ENCODE measurements at regions not wholly inside any gene's neighbourhood (a gene's known extent, or its start where the extent isn't known, plus 50 kb on each side); places are given as distances from the start of the nearest gene placed in this dataset.
"Not testable (repeated sequence)": the region's sequence is repeated elsewhere in the genome, so short reads cannot be mapped to it uniquely, and the experiment has no call there.

DNA sequence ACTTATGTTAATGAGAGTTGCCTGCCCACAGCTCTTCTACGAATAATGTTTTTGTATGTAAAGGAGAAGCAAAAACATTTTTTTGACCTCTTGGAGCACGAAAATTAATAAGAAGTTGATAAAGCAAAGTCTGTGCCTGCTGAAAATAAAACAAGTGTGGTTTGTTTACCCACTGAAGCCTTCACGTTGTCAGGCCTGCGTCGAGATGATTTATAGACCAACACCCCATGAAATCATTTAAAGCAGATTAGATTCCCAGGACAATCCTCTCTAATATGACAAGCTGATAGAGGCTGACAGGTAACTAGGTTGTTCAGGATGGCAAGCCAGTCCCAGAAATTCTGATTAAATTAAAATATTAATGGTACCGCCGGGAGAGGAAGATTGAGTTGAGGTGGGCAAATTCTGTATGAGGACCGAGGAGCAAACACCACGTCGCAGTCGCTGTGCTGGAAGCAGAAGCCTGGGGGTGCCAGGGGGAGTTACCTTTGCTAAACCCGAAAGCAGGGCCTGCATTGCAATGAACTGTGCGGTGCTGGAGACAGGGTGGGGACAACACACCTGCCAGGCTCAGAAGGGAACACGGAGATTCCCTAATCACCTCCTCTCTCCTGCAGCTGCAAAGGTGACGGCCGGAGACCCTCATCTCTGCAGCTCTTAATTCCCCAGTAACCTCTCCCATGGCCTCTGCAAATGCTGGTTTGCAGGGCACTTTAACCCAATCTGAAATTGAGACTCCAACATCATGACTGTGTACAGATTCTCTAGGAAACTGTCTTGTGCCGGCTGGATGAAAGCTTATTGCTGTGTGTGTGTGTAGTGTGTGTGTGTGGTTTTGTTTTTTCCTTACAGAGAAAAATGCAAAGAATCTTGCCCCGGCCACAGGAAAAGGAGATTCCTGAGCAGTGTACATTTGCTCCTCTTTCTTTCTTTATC lies 2805.9 kb downstream of the RPIA start:
- DNase-seq (ENCODE audit: low read depth in 1 of 2, low spot score in 1 of 2): not testable (repeated sequence)

DNA sequence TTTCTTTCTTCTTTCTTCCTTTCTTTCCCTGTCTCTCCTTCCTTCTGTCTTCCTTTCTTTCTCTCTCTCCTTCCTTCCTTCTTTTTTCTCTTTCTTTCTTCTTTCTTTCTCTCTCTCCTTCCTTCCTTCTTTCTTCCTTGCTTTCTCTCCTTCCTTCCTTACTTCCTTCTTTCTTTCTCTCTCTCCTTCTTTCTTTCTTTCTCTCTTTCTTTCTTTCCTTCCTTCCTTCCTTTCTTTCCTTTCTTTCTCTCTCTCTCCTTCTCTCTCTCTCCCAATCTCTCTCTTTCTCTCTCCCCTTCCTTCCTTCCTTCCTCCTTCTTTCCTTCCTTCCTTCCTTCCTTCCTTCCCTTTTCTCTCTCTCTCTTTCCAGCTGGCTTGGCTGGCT lies 2806.6 kb downstream of the RPIA start:
- DNase-seq (ENCODE audit: low read depth in 1 of 2, low spot score in 1 of 2): not testable (repeated sequence)

DNA sequence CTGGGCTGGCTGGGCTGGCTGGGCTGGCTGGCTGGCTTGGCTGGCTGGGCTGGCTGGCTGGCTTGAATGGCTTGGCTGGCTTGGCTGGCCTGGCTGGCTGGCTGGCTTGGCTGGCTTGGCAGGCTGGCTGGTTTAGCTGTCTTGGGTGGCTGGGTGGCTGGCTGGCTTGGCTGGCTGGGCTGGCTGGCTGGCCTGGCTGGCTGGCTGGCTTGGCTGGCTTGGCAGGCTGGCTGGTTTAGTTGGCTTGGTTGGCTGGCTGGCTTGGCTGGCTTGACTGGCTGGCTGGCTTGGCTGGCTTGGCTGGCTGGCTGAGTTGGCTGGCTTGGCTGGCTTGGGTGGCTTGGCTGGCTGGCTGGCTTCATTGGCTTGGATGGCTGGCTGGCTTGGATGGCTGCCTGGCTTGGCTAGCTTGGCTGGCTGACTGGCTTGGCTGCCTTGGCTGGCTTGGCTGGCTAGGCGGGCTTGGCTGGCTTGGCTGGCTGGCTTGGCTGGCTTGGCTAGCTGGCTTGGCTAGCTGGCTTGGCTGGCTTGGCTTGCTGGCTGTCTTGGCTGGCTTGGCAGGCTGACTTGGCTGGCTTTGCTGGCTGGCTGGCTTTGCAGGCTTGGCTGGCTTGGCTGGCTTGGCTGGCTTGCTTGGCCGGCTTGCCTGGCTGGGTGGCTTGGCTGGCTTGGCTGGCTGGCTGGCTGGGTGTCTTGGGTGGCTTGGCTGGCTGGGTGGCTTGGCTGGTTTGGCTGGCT lies 2807.2 kb downstream of the RPIA start:
- DNase-seq (ENCODE audit: low read depth in 1 of 2, low spot score in 1 of 2): peak in 1 of 2 donors; percentile 15

- DNase-seq (ENCODE audit: low read depth in 1 of 2, low spot score in 1 of 2): not testable (repeated sequence)
These were observed 2808.1 kb downstream of the RPIA start for GRCh38 chr2:91499431-91500050.

DNA sequence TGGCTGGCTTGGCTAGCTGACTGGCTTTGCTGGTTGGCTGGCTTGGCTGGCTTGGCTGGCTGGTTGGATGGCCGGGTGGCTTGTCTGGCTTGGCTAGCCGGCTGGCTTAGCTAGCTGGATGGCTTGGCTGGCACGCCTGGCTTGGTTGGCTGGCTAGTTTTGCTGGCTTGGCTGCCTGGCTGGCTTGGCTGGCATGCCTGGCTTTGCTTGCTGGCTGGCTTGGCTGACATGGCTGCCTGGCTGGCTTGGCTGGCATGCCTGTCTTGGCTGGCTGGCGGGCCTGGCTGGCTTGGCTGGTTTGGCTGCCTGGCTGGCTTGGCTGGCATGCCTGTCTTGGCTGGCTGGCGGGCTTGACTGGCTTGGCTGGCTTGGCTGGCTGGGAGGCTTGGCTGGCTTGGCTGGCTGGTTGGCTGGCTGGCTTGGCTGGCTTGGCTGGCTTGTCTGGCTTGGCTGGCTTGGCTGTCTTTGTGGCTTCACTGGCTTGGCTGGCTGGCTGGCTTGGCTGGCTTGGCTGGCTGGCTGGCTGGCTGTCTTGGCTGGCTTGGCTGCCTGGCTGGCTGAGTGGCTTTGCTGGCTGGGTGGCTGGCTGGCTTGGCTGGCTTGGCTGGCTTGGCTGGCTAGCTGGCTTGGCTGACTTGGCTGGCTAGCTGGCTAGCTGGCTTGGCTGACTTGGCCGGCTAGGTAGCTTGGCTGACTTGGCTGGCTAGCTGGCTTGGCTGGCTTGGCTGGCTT lies 2808.9 kb downstream of the RPIA start:
- not testable (repeated sequence) for DNase-seq (ENCODE audit: low read depth in 1 of 2, low spot score in 1 of 2)

GRCh38 chr2:91500978-91501310 lies 2809.5 kb downstream of the RPIA start:
- not testable (repeated sequence) for DNase-seq (ENCODE audit: low read depth in 1 of 2, low spot score in 1 of 2)

DNA sequence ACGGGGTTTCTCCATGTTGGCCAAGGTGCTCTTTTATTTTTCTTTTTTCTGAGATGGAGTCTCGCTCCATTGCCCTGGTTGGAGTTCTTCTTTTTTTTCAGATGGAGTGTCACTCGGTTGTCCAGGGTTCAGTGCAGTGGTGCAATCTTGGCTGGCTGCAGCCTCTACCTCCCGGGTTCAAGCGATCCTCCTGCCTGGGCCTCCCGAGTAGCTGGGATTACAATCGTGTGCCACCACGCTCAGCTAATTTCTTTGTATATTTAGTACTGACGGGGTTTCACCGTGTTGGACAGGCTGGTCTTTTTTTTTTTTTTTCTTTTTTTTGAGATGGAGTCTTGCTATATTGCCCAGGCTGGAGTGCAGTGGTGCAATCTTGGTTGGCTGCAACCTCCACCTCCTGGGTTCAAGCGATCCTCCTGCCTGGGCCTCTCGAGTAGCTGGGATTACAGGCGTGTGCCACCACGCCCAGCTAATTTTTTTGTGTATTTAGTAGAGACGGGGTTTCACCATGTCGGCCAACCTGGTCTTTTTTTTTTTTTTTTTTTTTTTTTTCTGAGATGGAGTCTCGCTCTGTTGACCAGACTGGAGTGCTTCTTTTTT lies 2810.1 kb downstream of the RPIA start:
- DNase-seq (ENCODE audit: low read depth in 1 of 2, low spot score in 1 of 2): not testable (repeated sequence)

DNA sequence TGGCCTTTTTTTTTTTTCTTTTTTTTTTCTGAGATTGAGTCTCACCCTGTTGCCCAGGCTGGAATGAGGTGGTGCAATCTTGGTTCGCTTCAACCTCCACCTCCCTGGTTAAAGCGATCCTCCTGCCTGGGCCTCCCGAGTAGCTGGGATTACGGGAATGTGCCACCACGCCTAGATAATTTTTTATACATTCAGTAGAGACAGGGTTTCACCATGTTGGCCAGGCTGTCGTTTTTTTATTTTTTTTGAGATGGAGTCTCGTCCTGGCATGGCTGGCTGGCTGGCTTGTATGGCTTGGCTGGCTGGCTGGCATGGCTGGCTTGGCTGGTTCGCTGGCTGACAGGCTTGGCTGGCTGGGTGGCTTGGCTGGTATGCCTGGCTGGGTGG lies 2812.1 kb downstream of the RPIA start:
- not testable (repeated sequence) for DNase-seq (ENCODE audit: low read depth in 1 of 2, low spot score in 1 of 2)

GRCh38 chr2:91503959-91504741 lies 2812.7 kb downstream of the RPIA start:
- DNase-seq (ENCODE audit: low read depth in 1 of 2, low spot score in 1 of 2): not testable (repeated sequence)

DNA sequence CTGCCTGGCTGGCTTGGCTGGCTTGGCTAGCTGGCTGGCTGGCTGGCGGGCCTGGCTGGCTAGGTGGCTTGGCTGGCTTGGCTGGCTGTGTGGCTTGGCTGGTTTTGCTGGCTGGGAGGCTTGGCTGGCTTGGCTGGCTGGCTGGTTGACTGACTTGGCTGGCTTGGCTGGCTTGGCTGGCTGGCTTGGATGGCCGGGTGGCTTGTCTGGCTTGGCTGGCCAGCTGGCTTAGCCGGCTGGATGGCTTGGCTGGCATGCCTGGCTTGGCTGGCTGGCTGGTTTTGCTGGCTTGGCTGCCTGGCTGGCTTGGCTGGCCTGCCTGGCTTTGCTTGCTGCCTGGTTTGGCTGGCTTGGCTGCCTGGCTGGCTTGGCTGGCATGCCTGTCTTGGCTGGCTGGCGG lies 2817.3 kb downstream of the RPIA start:
- DNase-seq (ENCODE audit: low read depth in 1 of 2, low spot score in 1 of 2): not testable (repeated sequence)

DNA sequence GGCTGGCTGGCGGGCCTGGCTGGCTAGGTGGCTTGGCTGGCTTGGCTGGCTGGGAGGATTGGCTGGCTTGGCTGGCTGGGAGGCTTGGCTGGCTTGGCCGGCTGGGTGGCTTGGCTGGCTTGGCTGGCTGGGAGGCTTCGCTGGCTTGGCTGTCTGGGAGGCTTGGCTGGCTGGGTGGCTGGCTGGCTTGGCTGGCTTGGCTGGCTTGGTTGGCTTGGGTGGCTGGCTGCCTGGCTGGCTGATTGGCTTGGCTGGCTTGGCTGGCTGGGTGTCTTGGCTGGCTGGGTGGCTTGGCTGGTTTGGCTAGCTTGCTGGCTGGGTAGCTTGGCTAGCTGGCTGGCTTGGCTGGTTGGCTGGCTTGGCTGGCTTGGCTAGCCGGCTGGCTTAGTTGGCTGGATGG lies 2817.8 kb downstream of the RPIA start:
- DNase-seq (ENCODE audit: low read depth in 1 of 2, low spot score in 1 of 2): not testable (repeated sequence)

GRCh38 chr2:91511166-91511565 lies 2819.7 kb downstream of the RPIA start:
- DNase-seq (ENCODE audit: low read depth in 1 of 2, low spot score in 1 of 2): not testable (repeated sequence)

DNA sequence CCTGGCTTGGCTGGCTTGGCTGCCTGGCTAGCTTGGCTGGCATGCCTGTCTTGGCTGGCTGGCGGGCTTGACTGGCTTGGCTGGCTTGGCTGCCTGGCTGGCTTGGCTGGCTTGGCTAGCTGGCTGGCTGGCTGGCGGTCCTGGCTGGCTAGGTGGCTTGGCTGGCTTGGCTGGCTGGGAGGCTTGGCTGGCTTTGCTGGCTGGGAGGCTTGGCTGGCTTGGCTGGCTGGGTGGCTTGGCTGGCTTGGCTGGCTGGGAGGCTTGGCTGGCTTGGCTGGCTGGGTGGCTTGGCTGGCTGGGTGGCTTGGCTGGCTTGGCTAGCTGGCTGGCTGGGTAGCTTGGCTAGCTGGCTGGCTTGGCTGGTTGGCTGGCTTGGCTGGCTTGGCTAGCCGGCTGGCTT lies 2824.5 kb downstream of the RPIA start:
- DNase-seq (ENCODE audit: low read depth in 1 of 2, low spot score in 1 of 2): not testable (repeated sequence)

DNA sequence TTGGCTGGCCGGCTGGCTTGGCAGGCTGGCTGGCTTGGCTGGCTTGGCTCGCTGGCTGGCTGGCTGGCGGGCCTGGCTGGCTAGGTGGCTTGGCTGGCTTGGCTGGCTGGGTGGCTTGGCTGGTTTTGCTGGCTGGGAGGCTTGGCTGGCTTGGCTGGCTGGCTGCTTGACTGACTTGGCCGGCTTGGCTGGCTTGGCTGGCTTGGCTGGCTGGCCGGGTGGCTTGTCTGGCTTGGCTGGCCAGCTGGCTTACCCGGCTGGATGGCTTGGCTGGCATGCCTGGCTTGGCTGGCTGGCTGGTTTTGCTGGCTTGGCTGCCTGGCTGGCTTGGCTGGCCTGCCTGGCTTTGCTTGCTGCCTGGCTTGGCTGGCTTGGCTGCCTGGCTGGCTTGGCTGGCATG lies 2825.2 kb downstream of the RPIA start:
- not testable (repeated sequence) for DNase-seq (ENCODE audit: low read depth in 1 of 2, low spot score in 1 of 2)

- DNase-seq (ENCODE audit: low read depth in 1 of 2, low spot score in 1 of 2): not testable (repeated sequence)
These were observed 2826.4 kb downstream of the RPIA start for GRCh38 chr2:91517846-91518245.

GRCh38 chr2:91518361-91518981 lies 2827.0 kb downstream of the RPIA start:
- not testable (repeated sequence) for DNase-seq (ENCODE audit: low read depth in 1 of 2, low spot score in 1 of 2)

DNA sequence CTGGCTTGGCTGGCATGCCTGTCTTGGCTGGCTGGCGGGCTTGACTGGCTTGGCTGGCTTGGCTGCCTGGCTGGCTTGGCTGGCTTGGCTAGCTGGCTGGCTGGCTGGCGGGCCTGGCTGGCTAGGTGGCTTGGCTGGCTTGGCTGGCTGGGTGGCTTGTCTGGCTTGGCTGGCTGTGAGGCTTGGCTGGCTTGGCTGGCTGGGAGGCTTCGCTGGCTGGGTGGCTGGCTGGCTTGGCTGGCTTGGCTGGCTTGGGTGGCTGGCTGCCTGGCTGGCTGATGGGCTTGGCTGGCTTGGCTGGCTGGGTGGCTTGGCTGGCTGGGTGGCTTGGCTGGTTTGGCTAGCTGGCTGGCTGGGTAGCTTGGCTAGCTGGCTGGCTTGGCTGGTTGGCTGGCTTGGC lies 2827.9 kb downstream of the RPIA start:
- not testable (repeated sequence) for DNase-seq (ENCODE audit: low read depth in 1 of 2, low spot score in 1 of 2)

DNA sequence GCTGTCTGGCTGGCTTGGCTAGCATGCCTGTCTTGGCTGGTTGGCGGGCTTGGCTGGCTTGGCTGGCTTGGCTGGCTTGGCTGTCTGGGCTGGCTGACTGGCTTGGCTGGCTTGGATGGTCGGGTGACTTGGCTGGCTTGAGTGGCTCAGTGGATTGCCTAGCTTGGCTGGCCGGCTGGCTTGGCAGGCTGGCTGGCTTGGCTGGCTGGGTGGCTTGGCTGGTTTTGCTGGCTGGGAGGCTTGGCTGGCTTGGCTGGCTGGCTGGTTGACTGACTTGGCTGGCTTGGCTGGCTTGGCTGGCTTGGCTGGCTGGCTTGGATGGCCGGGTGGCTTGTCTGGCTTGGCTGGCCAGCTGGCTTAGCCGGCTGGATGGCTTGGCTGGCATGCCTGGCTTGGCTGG lies 2828.4 kb downstream of the RPIA start:
- DNase-seq (ENCODE audit: low read depth in 1 of 2, low spot score in 1 of 2): not testable (repeated sequence)

DNA sequence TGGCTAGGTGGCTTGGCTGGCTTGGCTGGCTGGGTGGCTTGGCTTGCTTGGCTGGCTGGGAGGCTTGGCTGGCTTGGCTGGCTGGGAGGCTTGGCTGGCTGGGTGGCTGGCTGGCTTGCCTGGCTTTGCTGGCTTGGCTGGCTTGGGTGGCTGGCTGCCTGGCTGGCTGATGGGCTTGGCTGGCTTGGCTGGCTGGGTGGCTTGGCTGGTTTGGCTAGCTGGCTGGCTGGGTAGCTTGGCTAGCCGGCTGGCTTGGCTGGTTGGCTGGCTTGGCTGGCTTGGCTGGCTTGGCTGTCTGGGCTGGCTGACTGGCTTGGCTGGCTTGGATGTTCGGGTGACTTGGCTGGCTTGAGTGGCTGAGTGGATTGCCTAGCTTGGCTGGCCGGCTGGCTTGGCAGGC lies 2829.1 kb downstream of the RPIA start:
- DNase-seq (ENCODE audit: low read depth in 1 of 2, low spot score in 1 of 2): not testable (repeated sequence)

All from activated T-helper 1 cell treated with anti-CD3 and anti-CD28 coated beads, Interleukin-2, amount 50 U/mL, for 16 hours (primary cell).